ENCODE measurements at regions not wholly inside any gene's neighbourhood (a gene's known extent, or its start where the extent isn't known, plus 50 kb on each side); places are given as distances from the start of the nearest gene placed in this dataset.

GRCh38 chr11:112481893-112482292 lies 221.2 kb upstream of the PLET1 start:
- H3K36me3 Mint-ChIP-seq, result no peaks in the 10 kb centered on the region
- H3K4me1 Mint-ChIP-seq, result peaks cover 0 to 4% (median 0%) of the 10 kb centered on the region in 4 donors
- DNase-seq, result no peak
- H3K27ac Mint-ChIP-seq, result no peak overlapping the region
- POLR2A ChIA-PET, result no interaction called here
- peaks cover 0 to 5% (median 0%) of the 10 kb centered on the region in 5 donors for H3K27me3 Mint-ChIP-seq
- ATAC-seq, result no peak
- no peaks in the 10 kb centered on the region for H3K9me3 Mint-ChIP-seq
- H3K4me3 Mint-ChIP-seq, result no peak overlapping the region

GRCh38 chr11:112485280-112485679 lies 224.6 kb upstream of the PLET1 start:
- Mint-ChIP-seq H3K4me1 (peaks cover 0 to 4% (median 0%) of the 10 kb centered on the region in 4 donors), H3K9me3 (no peaks in the 10 kb centered on the region), H3K27ac (no peak overlapping the region), H3K4me3 (no peak overlapping the region), H3K36me3 (no peaks in the 10 kb centered on the region), H3K27me3 (peaks cover 6 to 27% (median 8%) of the 10 kb centered on the region in 5 donors)
- no peak for ATAC-seq
- DNase-seq, result no peak
- POLR2A ChIA-PET, result no interaction called here

GRCh38 chr11:112497826-112498225 lies 237.2 kb upstream of the PLET1 start:
- no peak overlapping the region for H3K27ac Mint-ChIP-seq
- ATAC-seq (no peak), DNase-seq (no peak)
- H3K4me1 Mint-ChIP-seq, result no peaks in the 10 kb centered on the region
- H3K9me3 Mint-ChIP-seq, result no peaks in the 10 kb centered on the region
- no peaks in the 10 kb centered on the region for H3K36me3 Mint-ChIP-seq
- POLR2A ChIA-PET, result no interaction called here
- H3K4me3 Mint-ChIP-seq, result no peak overlapping the region
- H3K27me3 Mint-ChIP-seq, result peaks cover 0 to 5% (median 0%) of the 10 kb centered on the region in 5 donors

GRCh38 chr11:112498701-112499100 lies 238.0 kb upstream of the PLET1 start:
- Mint-ChIP-seq H3K4me1 (no peaks in the 10 kb centered on the region), H3K9me3 (no peaks in the 10 kb centered on the region), H3K27me3 (peaks cover 0 to 8% (median 5%) of the 10 kb centered on the region in 5 donors), H3K27ac (no peak overlapping the region), H3K4me3 (no peak overlapping the region), H3K36me3 (no peaks in the 10 kb centered on the region)
- POLR2A ChIA-PET, result no interaction called here
- no peak for DNase-seq
- no peak for ATAC-seq

GRCh38 chr11:112499153-112499880 lies 238.7 kb upstream of the PLET1 start:
- POLR2A ChIA-PET, result no interaction called here
- H3K4me1 Mint-ChIP-seq, result no peaks in the 10 kb centered on the region
- no peak overlapping the region for H3K27ac Mint-ChIP-seq

GRCh38 chr11:112499881-112500204 lies 239.2 kb upstream of the PLET1 start:
- Mint-ChIP-seq H3K36me3 (no peaks in the 10 kb centered on the region), H3K4me3 (no peak overlapping the region), H3K27me3 (peaks cover 0 to 11% (median 5%) of the 10 kb centered on the region in 5 donors), H3K4me1 (no peaks in the 10 kb centered on the region), H3K9me3 (no peaks in the 10 kb centered on the region), H3K27ac (no peak overlapping the region)
- ATAC-seq (no peak), DNase-seq (no peak)
- POLR2A ChIA-PET, result no interaction called here

More at GRCh38 chr11:112499153-112499880, 238.7 kb upstream of the PLET1 start:
- no peaks in the 10 kb centered on the region for H3K9me3 Mint-ChIP-seq
- no peaks in the 10 kb centered on the region for H3K36me3 Mint-ChIP-seq
- no peak for ATAC-seq
- no peak for DNase-seq
- H3K27me3 Mint-ChIP-seq, result peaks cover 0 to 11% (median 5%) of the 10 kb centered on the region in 5 donors
- no peak overlapping the region for H3K4me3 Mint-ChIP-seq

GRCh38 chr11:112503410-112503809 lies 242.8 kb upstream of the PLET1 start:
- Mint-ChIP-seq H3K27me3 (peaks cover 0 to 30% (median 11%) of the 10 kb centered on the region in 5 donors), H3K4me3 (no peak overlapping the region), H3K9me3 (peaks cover 0 to 2% (median 0%) of the 10 kb centered on the region in 9 donors), H3K36me3 (no peaks in the 10 kb centered on the region), H3K27ac (no peak overlapping the region), H3K4me1 (no peaks in the 10 kb centered on the region)
- POLR2A ChIA-PET, result no interaction called here
- no peak for DNase-seq
- ATAC-seq, result no peak

GRCh38 chr11:112504056-112504455 lies 243.4 kb upstream of the PLET1 start:
- no peaks in the 10 kb centered on the region for H3K4me1 Mint-ChIP-seq
- no peak for ATAC-seq
- H3K27me3 Mint-ChIP-seq, result peaks cover 0 to 33% (median 11%) of the 10 kb centered on the region in 5 donors

GRCh38 chr11:112506852-112507251 lies 246.2 kb upstream of the PLET1 start:
- H3K4me1 Mint-ChIP-seq, result no peaks in the 10 kb centered on the region
- no peaks in the 10 kb centered on the region for H3K36me3 Mint-ChIP-seq
- H3K4me3 Mint-ChIP-seq, result no peak overlapping the region
- ATAC-seq, result no peak
- peaks cover 0 to 2% (median 0%) of the 10 kb centered on the region in 9 donors for H3K9me3 Mint-ChIP-seq
- DNase-seq, result no peak
- no peak overlapping the region for H3K27ac Mint-ChIP-seq
- POLR2A ChIA-PET, result no interaction called here
- peaks cover 3 to 43% (median 13%) of the 10 kb centered on the region in 5 donors for H3K27me3 Mint-ChIP-seq

More at GRCh38 chr11:112504056-112504455, 243.4 kb upstream of the PLET1 start:
- POLR2A ChIA-PET, result no interaction called here
- H3K27ac Mint-ChIP-seq, result no peak overlapping the region
- peaks cover 0 to 2% (median 0%) of the 10 kb centered on the region in 9 donors for H3K9me3 Mint-ChIP-seq
- H3K4me3 Mint-ChIP-seq, result no peak overlapping the region
- DNase-seq, result no peak
- H3K36me3 Mint-ChIP-seq, result no peaks in the 10 kb centered on the region

- Mint-ChIP-seq H3K9me3 (peaks cover 0 to 2% (median 0%) of the 10 kb centered on the region in 9 donors), H3K4me1 (no peaks in the 10 kb centered on the region), H3K27ac (no peak overlapping the region), H3K36me3 (no peaks in the 10 kb centered on the region), H3K27me3 (peaks cover 3 to 43% (median 11%) of the 10 kb centered on the region in 5 donors), H3K4me3 (no peak overlapping the region)
- ATAC-seq (no peak), DNase-seq (no peak)
- POLR2A ChIA-PET, result no interaction called here
Observed at GRCh38 chr11:112507281-112507680, 246.6 kb upstream of the PLET1 start.

- POLR2A ChIA-PET, result no interaction called here
- no peak overlapping the region for H3K27ac Mint-ChIP-seq
- H3K4me3 Mint-ChIP-seq, result no peak overlapping the region
- DNase-seq (no peak), ATAC-seq (no peak)
- H3K36me3 Mint-ChIP-seq, result no peaks in the 10 kb centered on the region
- peaks cover 8 to 34% (median 18%) of the 10 kb centered on the region in 5 donors for H3K27me3 Mint-ChIP-seq
- H3K9me3 Mint-ChIP-seq, result peaks cover 0 to 2% (median 0%) of the 10 kb centered on the region in 9 donors
- H3K4me1 Mint-ChIP-seq, result peaks cover 0 to 2% (median 0%) of the 10 kb centered on the region in 4 donors
Observed at GRCh38 chr11:112508750-112509149, 248.1 kb upstream of the PLET1 start.

- Mint-ChIP-seq H3K4me1 (peaks cover 0 to 2% (median 0%) of the 10 kb centered on the region in 4 donors), H3K27me3 (peaks cover 8 to 32% (median 19%) of the 10 kb centered on the region in 5 donors), H3K9me3 (peaks cover 0 to 2% (median 0%) of the 10 kb centered on the region in 9 donors), H3K4me3 (no peak overlapping the region), H3K36me3 (no peaks in the 10 kb centered on the region), H3K27ac (no peak overlapping the region)
- DNase-seq (no peak), ATAC-seq (no peak)
- POLR2A ChIA-PET, result no interaction called here
Observed at GRCh38 chr11:112509300-112509699, 248.6 kb upstream of the PLET1 start.

GRCh38 chr11:112511271-112511670 lies 250.6 kb upstream of the PLET1 start:
- POLR2A ChIA-PET, result no interaction called here
- DNase-seq, result no peak
- peaks cover 0 to 2% (median 0%) of the 10 kb centered on the region in 4 donors for H3K4me1 Mint-ChIP-seq
- H3K4me3 Mint-ChIP-seq, result no peak overlapping the region
- no peak for ATAC-seq
- H3K27ac Mint-ChIP-seq, result no peak overlapping the region
- H3K27me3 Mint-ChIP-seq, result peaks cover 8 to 32% (median 19%) of the 10 kb centered on the region in 5 donors
- H3K36me3 Mint-ChIP-seq, result no peaks in the 10 kb centered on the region
- H3K9me3 Mint-ChIP-seq, result peaks cover 0 to under 1% (median 0%) of the 10 kb centered on the region in 9 donors

- no peak for ATAC-seq
- H3K27ac Mint-ChIP-seq, result no peak overlapping the region
Observed at GRCh38 chr11:112511911-112512310, 251.3 kb upstream of the PLET1 start.

More at GRCh38 chr11:112511911-112512310, 251.3 kb upstream of the PLET1 start:
- no peak for DNase-seq
- Mint-ChIP-seq H3K27me3 (peaks cover 8 to 28% (median 20%) of the 10 kb centered on the region in 5 donors), H3K4me3 (no peak overlapping the region), H3K4me1 (peaks cover 0 to 4% (median 3%) of the 10 kb centered on the region in 4 donors), H3K36me3 (no peaks in the 10 kb centered on the region), H3K9me3 (no peaks in the 10 kb centered on the region)
- POLR2A ChIA-PET, result no interaction called here
